ENCODE measurements at regions not wholly inside any gene's neighbourhood (a gene's known extent, or its start where the extent isn't known, plus 50 kb on each side); places are given as distances from the start of the nearest gene placed in this dataset.

DNA sequence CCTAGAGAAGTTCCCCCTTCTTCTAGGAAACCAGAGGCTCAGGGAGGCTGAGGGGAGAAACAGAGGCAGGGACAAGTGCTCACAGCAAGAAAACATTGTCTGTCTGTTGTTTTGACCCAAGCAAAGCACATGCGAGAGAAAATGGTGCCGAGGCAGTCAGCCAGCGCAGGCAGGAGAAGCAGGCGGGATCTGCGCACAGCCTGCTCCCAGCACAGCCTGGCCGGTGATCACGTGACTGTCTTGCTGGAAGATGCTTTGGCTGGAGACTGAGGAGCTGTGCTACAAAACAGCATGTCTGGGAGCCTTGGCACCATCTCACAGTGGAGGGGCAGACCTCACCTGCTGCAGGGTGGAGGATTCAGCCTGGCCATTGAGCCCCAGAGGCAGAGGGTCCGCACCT, 93.7 kb upstream of the MYCN start:
- Mint-ChIP-seq H3K4me3 (no peak overlapping the region), H3K36me3 (no peaks in the 10 kb centered on the region), H3K27me3 (peaks cover 0 to 5% of the 10 kb centered on the region in 2 donors), H3K27ac (no peak overlapping the region), H3K4me1 (no peaks in the 10 kb centered on the region), H3K9me3 (peaks cover 8 to 9% of the 10 kb centered on the region in 2 donors)
- DNase-seq (no peak), ATAC-seq (replicated peaks) (no peak)

DNA sequence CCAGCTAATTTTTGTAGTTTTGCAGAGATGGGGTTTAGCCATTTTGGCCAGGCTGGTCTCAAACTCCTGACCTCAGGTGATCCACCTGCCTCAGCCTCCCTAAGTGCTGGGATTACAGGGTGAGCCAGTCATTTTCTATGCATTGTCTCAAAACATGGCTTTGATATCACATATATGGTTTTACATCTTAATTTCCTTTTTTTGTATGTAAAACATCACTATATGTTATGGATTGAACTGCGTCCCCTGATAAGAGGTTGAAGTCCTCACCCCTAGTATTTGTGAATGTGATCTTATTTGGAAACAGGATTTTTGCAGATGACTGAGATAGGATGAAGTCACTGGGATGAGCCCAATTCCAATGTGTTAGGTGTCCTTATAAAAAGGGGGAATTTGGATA, 89.8 kb upstream of the MYCN start:
- peaks cover 8 to 12% of the 10 kb centered on the region in 2 donors for H3K9me3 Mint-ChIP-seq
- H3K4me1 Mint-ChIP-seq = no peaks in the 10 kb centered on the region
- peaks cover 4 to 5% of the 10 kb centered on the region in 2 donors for H3K27me3 Mint-ChIP-seq
- no peaks in the 10 kb centered on the region for H3K36me3 Mint-ChIP-seq
- H3K4me3 Mint-ChIP-seq = no peak overlapping the region
- DNase-seq (no peak), ATAC-seq (replicated peaks) (no peak)
- H3K27ac Mint-ChIP-seq = no peak overlapping the region

DNA sequence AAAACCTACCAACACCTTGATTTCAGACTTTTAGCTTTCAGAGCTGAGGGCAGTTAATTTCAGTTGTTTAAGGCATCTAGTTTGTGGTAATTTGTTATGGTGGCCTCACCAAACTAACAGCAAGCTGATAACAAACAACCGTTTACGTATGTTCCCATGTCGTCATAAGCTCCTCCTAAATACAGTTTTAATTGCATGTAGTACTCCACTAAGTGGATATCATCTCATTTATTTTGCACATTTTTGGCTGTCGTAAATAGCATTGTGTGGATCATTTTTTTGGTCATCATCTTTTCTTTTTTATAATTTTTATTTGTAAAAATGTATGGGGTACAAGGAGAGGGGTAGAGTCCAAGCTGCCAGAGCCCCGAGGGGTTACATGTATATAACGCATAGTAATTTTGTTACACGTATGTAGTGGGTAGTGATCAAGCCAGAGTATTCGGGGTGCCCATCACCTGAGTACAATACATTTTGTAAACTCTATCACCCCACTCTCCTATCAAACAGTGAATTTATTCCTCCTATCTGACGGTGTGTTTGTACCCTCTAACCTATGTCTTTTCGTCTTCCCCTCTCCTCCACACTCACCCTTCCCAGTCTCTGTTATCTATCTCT, 89.2 kb upstream of the MYCN start:
- Mint-ChIP-seq H3K9me3 (peaks cover 8 to 14% of the 10 kb centered on the region in 2 donors), H3K27ac (no peak overlapping the region), H3K36me3 (no peaks in the 10 kb centered on the region), H3K4me1 (no peaks in the 10 kb centered on the region), H3K4me3 (no peak overlapping the region), H3K27me3 (peaks cover 5 to 6% of the 10 kb centered on the region in 2 donors)
- DNase-seq (no peak), ATAC-seq (replicated peaks) (no peak)

DNA sequence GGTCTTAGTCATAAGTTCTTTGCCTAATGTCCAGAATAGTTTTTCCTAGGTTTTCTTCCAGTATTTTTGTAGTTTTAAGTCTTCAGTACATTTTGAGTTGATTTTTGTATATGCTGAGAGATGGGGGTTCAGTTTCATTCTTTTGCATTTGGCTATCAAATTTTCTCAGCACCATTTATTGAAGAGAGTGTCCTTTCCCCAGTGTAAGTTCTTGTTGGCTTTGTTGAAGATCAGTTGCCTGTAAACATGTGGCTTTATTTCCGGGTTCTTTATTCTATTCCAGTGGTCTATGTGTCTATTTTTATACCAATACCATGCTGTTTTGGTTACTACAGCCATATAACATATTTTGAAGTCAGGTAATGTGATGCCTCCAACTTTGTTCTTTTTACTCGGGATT, 87.5 kb upstream of the MYCN start:
- no peaks in the 10 kb centered on the region for H3K36me3 Mint-ChIP-seq
- no peaks in the 10 kb centered on the region for H3K4me1 Mint-ChIP-seq
- DNase-seq = no peak
- H3K4me3 Mint-ChIP-seq = no peak overlapping the region
- H3K27ac Mint-ChIP-seq = no peak overlapping the region
- no peak for ATAC-seq (replicated peaks)
- peaks cover 6 to 17% of the 10 kb centered on the region in 2 donors for H3K9me3 Mint-ChIP-seq
- H3K27me3 Mint-ChIP-seq = peaks cover 5 to 14% of the 10 kb centered on the region in 2 donors

DNA sequence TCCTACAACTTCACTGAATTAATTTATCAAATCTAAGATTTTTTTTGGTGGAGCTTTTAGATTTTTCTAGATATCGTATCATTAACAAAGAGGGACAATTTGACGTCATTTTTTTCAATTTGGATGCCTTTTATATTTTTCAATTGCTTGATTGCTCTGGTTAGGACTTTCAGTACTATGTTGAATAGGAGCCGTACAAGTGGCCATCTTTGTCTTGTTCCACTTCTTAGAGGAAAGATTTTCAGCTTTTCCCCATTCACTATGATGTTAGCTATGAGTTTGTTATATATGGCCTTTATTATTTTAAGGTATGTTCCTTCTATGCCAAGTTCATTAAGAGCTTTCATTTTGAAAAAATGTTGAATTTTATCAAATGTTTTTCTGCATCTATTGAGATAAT, 86.4 kb upstream of the MYCN start:
- H3K27me3 Mint-ChIP-seq = peaks cover 5 to 18% of the 10 kb centered on the region in 2 donors
- H3K4me3 Mint-ChIP-seq = no peak overlapping the region
- H3K36me3 Mint-ChIP-seq = no peaks in the 10 kb centered on the region
- H3K4me1 Mint-ChIP-seq = no peaks in the 10 kb centered on the region
- DNase-seq (no peak), ATAC-seq (replicated peaks) (no peak)
- H3K27ac Mint-ChIP-seq = no peak overlapping the region
- H3K9me3 Mint-ChIP-seq = peaks cover 6 to 17% of the 10 kb centered on the region in 2 donors

DNA sequence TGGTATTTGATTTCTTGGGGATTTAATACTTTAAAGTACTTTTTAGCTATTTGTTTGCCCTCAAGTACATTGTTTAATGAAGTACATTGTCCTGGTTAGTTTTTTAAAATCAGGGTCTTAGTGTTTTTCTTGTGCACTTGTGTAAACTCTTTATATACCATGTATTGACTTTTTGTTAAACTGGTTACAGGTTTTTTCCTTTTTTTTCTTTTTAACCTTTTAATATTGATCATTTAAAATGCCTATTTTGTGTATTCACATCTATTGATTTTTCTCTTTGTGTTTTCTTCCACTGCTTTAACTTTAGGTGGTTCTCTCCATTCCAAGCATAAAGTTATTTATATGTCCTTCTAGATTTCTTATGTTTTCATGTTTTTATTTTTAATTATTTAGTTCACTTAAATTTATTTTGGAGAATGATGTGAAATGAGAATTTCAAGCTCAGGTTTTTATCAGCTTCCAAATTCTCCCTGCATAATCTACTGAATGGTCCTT, 84.5 kb upstream of the MYCN start:
- Mint-ChIP-seq H3K36me3 (no peaks in the 10 kb centered on the region), H3K9me3 (peaks cover 2 to 8% of the 10 kb centered on the region in 2 donors), H3K4me3 (no peak overlapping the region), H3K27me3 (peaks cover 5 to 18% of the 10 kb centered on the region in 2 donors), H3K27ac (no peak overlapping the region), H3K4me1 (no peaks in the 10 kb centered on the region)
- DNase-seq (no peak), ATAC-seq (replicated peaks) (no peak)

DNA sequence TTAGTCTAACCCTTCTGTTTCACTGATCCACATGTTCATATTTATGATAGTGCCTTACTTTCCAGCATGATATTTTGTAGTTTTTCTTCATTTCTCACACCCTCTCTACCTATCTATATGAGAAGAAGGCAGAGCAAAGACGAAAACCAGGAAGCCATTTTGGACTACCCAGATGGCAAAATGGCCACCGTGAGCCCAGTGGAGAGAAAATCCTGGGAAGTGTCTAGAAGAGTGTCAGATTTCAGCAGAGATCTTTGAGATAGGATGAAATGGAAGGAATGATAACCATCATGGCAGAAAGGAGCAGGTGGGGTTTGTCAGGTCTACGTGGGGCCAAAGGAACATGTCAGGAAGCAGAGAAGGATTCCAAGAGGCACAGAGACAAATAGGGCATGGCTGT, 84.0 kb upstream of the MYCN start:
- no peaks in the 10 kb centered on the region for H3K36me3 Mint-ChIP-seq
- H3K27ac Mint-ChIP-seq = no peak overlapping the region
- no peak for DNase-seq
- peaks cover 2 to 8% of the 10 kb centered on the region in 2 donors for H3K9me3 Mint-ChIP-seq
- no peak overlapping the region for H3K4me3 Mint-ChIP-seq
- no peaks in the 10 kb centered on the region for H3K4me1 Mint-ChIP-seq
- ATAC-seq (replicated peaks) = no peak
- peaks cover 5 to 18% of the 10 kb centered on the region in 2 donors for H3K27me3 Mint-ChIP-seq

DNA sequence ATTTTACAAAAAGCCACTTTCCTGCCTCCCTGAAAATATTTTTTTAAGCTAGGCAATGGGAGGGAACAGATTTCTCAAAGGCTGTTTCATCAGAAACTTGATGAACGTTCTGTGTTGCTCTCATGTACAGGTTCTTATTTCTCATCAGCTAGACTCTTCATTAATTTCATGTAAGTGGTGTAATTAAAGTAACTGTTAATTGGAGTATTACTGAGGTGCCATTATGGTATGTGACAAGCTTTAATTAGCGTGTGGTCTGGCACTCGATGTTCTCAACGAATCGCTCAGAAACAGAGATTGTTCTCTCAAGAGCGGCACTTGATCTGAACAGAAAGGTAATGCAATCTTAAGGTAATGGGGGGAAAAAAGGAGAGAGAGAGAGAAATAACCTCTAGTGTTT, 81.9 kb upstream of the MYCN start:
- H3K36me3 Mint-ChIP-seq = no peaks in the 10 kb centered on the region
- ATAC-seq (replicated peaks) = no peak
- H3K4me3 Mint-ChIP-seq = no peak overlapping the region
- peaks cover 5 to 23% of the 10 kb centered on the region in 2 donors for H3K27me3 Mint-ChIP-seq
- no peak for DNase-seq
- no peak overlapping the region for H3K27ac Mint-ChIP-seq
- peaks cover 2 to 5% of the 10 kb centered on the region in 2 donors for H3K9me3 Mint-ChIP-seq
- no peaks in the 10 kb centered on the region for H3K4me1 Mint-ChIP-seq

DNA sequence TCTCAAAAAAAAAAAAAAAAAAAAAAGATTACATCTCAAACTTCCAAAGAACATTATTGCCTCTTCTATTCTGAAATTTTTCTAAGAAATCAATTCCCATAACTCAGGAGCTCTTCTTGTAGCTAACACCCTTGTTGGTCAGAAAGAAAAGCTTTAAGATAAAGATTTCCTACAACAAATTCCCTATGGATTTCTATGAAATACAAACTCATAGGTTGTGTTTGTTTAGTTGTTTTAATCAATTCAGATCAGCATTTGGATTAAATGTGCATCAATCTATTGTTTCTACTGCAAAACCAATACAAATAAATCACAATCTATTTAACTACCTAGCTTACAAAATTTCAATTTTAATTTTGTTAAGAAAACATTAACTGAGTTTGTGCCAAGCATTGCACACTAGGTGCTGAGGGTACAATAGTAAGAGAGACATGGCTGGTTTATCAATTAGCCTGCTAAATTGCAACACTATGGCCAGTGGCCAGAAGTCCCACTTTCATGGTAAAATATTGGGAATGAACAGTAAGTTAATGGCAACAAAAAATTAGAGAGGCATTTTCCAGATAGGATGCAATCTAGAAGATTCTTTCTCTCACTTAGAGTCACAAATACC, 80.2 kb upstream of the MYCN start:
- H3K27me3 Mint-ChIP-seq = peaks cover 0 to 18% of the 10 kb centered on the region in 2 donors
- ATAC-seq (replicated peaks) (no peak), DNase-seq (no peak)
- no peak overlapping the region for H3K4me3 Mint-ChIP-seq
- peaks cover 2 to 5% of the 10 kb centered on the region in 2 donors for H3K9me3 Mint-ChIP-seq
- H3K27ac Mint-ChIP-seq = no peak overlapping the region
- no peaks in the 10 kb centered on the region for H3K4me1 Mint-ChIP-seq
- H3K36me3 Mint-ChIP-seq = no peaks in the 10 kb centered on the region

DNA sequence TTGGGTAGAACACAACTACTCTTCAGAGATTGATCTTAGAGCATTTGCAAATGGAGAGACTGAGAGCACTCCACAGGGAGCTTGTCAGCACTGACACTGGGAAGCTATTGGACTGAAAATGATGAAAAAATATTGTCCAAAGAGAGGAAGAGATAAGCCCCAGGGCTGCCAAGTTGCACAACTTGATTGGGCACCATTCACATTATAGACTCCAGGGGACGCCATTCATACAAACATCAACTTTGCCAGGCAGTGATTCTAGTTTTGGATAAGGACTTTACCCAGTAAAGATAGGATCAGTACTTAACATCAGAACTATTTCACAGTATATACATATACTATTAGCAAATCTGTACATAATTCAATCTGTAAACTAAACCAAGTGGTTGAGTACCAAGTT, 79.6 kb upstream of the MYCN start:
- Mint-ChIP-seq H3K27ac (no peak overlapping the region), H3K4me1 (no peaks in the 10 kb centered on the region), H3K4me3 (no peak overlapping the region), H3K27me3 (peaks cover 0 to 18% of the 10 kb centered on the region in 2 donors), H3K36me3 (no peaks in the 10 kb centered on the region), H3K9me3 (peaks cover 2 to 5% of the 10 kb centered on the region in 2 donors)
- DNase-seq (no peak), ATAC-seq (replicated peaks) (no peak)

DNA sequence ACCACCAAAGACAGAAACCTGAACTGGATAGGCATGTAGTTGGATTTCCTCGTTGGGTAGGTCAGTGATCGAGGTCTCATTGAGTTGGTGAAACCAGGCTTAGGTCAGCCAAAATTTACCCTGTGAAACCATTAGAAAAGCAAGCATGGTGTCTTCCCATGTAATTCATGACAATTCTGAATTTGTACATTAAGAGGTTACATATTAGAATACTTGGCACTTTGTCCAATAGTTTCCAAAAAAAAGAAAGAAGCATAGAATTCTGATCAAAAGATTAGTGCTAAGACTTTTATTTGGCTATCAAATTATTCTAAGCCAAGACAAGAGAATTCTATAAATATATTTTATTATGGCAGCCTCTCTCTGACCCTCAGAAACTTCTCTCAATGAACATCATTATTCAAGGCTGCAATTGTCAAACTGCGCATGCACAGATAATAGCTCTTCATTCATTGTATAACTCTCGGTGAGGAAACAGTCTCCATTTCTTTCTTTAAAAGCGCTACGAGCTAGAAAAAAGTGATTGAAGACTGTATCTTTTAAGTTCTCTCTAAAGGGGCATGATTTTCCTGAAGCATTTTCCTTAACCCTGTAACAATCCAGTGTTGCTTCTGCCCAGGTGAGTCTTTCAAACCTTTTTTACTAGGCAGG, 79.1 kb upstream of the MYCN start:
- no peaks in the 10 kb centered on the region for H3K4me1 Mint-ChIP-seq
- DNase-seq (no peak), ATAC-seq (replicated peaks) (no peak)
- no peaks in the 10 kb centered on the region for H3K36me3 Mint-ChIP-seq
- H3K9me3 Mint-ChIP-seq = peaks cover 2% of the 10 kb centered on the region in 2 donors
- peaks cover 0 to 16% of the 10 kb centered on the region in 2 donors for H3K27me3 Mint-ChIP-seq
- H3K27ac Mint-ChIP-seq = no peak overlapping the region
- H3K4me3 Mint-ChIP-seq = no peak overlapping the region

DNA sequence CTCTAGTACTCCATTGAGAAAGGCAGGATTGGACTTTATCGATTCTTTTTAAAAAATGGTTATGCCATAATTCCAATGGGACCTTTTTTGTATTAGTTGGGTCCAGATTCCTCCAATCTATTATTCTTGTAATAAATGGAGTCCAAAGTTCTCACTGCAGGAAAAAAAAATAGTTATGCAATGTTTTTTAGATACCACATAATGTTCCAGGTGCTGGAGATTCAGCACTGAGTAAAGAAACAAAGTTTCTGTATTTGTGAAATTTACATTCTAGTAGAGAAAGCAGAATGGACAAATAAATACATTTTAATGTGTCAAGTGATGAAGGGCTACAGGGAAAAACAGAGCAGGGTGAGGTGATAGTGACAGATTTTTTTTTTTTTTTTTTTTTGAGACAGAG, 78.5 kb upstream of the MYCN start:
- peaks cover 0 to 2% of the 10 kb centered on the region in 2 donors for H3K9me3 Mint-ChIP-seq
- no peaks in the 10 kb centered on the region for H3K4me1 Mint-ChIP-seq
- ATAC-seq (replicated peaks) = no peak
- H3K36me3 Mint-ChIP-seq = no peaks in the 10 kb centered on the region
- H3K27me3 Mint-ChIP-seq = peaks cover 0 to 13% of the 10 kb centered on the region in 2 donors
- H3K4me3 Mint-ChIP-seq = no peak overlapping the region
- no peak overlapping the region for H3K27ac Mint-ChIP-seq
- DNase-seq = no peak

DNA sequence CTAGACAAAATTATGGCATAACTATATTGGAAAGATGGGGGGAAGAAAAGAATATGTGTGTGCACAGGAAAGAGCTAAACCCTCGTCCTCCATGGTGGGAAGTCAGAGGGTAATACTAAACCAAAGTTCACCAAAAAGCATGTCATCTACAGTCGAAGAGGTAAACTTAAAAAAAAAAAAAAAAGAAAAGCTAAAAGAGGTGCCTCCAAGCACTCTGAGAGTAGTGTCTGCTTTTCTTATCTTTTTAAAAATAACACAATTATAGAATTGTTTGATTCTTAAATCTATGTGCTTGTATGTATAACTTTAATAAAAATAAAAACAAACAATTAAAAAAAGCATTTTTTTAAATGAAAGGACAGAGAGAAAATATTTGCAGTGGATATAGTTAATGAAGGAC, 77.3 kb upstream of the MYCN start:
- H3K4me1 Mint-ChIP-seq = no peaks in the 10 kb centered on the region
- H3K27me3 Mint-ChIP-seq = peaks cover 0 to 9% of the 10 kb centered on the region in 2 donors
- H3K4me3 Mint-ChIP-seq = no peak overlapping the region
- DNase-seq = no peak
- H3K27ac Mint-ChIP-seq = no peak overlapping the region
- H3K36me3 Mint-ChIP-seq = no peaks in the 10 kb centered on the region
- ATAC-seq (replicated peaks) = no peak
- H3K9me3 Mint-ChIP-seq = peaks cover 0 to 2% of the 10 kb centered on the region in 2 donors

DNA sequence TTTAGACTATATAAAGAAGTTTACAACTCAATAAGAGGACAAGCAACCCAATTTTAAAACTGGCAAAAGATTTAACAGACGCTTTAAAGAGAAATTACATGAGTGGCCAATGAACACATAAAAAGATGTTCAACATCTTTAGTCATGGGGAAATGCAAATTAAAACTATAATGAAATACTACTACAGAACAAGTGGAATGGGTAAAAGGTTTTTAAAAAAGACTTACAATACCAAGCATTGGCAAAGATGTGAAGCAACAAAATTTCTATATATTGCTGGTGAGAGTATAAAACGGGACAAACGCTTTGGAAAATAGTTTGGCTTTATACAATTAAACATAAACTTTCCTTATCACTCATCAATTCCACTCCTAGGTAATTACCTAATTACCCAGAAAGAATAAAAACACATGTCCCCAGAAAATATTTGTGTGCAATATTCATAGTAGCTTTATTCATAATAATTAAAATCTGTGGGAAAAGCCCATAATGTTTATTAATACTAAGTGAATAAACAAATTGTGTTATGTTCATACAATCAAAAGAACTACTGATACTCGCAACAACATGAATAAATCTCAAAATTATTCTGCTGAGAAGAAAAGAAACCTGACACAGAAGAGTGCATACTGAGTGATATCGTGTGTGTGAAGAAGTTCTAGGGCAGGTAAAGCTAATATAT, 76.7 kb upstream of the MYCN start:
- peaks cover 0 to 6% of the 10 kb centered on the region in 2 donors for H3K27me3 Mint-ChIP-seq
- no peak for DNase-seq
- H3K4me1 Mint-ChIP-seq = no peaks in the 10 kb centered on the region
- ATAC-seq (replicated peaks) = no peak
- no peak overlapping the region for H3K27ac Mint-ChIP-seq
- no peak overlapping the region for H3K4me3 Mint-ChIP-seq
- H3K36me3 Mint-ChIP-seq = no peaks in the 10 kb centered on the region
- peaks cover 0 to 2% of the 10 kb centered on the region in 2 donors for H3K9me3 Mint-ChIP-seq
